ELF-1 (cell line): ENCODE measurements at regions not wholly inside any gene's neighbourhood (a gene's known extent, or its start where the extent isn't known, plus 50 kb on each side); places are given as distances from the start of the nearest gene placed in this dataset.
"Not testable (repeated sequence)": the region's sequence is repeated elsewhere in the genome, so short reads cannot be mapped to it uniquely, and the experiment has no call there.

Source experiments
- DNase-seq: peaks from one replicate; pipeline ENCODE4 v3.0.0-alpha.2; 2016; ENCODE audit warnings: low read depth, low spot score

DNA sequence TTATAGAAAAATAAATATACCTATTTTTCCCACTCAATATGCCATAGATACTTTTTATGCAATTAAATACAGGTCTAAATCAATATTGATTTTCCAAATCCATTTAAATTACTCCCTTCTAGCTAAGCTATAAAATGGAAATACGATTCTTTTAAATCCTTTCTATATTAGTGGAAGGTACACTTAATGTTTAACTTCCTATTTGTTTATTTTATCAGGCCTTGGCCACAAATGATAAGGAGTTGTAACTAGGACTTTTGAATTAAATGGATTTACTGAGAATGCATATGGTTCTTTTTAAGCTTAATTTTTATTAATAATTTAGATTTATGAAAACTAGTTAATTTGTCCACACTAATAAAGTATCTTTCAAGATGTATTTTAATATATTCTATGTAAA lies 517.0 kb upstream of the CHD1 start:
- no peak for DNase-seq

DNA sequence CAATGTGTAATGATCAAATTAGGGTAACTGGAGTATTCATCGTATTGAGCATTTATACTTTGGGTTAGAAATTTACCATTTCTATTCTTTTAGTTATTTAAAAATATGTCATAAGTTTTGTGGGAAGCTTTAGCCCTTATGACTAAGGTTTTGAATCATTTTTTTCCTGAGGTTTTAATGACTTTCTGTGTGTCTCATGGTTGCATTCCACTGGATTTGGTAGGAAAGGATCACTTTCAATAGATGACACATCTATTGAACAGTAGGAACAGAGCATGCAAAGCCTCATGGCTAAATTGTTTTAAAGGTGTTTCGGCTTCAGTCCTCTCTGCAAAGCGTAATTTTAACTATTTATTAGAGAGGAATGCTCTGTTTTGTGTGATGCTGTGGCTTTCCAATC lies 512.4 kb upstream of the CHD1 start:
- no peak for DNase-seq

DNA sequence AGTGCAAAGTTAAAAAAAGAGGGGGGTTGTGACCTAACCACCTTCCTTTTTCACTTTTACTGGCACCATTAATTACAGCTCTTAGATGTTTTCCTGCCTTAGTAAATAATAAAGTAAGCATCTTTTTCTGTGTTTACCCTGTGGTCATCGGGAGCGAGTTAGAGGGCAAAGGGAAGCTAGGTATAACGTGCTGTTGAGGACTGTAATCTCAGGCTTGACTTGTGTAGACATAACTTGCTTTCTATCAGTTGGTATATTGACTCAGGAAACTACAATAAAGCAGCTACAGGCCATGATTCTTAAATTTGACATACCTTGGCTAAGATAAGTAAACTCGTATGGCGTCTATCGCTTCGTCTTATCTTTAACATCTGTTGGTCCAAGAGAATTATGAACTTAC lies 509.8 kb upstream of the CHD1 start:
- no peak for DNase-seq

DNA sequence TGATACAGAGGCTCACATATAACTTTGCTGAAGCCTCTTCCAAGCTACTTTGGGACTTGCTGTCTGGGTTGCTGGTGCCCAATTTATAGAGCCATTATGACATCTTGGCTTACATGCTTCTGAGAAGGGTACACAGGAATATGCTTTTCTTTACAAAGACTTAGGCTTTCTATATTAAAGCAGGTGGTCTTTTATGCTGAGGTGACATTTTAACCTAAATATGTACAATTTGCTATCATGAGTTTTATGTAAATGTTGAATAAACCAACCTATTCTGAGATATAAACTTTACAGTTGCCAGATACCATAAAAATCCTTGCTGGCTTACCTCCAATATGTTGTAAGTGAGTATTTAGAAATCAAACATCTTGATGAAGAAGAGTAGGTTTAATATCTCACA lies 509.2 kb upstream of the CHD1 start:
- DNase-seq: no peak

DNA sequence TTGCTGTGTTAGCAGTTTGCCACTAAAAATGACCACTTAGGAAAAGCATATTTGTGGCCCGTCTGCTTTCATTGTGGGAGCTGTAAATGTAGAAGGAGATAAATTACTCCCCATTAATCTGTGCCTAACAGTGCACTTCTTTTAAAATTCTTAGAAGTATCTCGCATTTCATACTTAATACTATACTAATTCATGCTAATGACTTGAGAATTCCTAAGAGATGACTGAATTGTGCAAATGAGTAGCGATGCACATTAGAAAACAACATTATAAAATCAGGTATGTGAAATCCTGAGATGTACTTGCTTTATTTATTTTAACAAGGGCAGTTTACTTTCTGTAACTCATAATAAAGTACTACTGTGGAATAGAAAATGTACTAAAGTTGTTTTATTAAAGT lies 494.6 kb upstream of the CHD1 start:
- DNase-seq: not testable (repeated sequence)

DNA sequence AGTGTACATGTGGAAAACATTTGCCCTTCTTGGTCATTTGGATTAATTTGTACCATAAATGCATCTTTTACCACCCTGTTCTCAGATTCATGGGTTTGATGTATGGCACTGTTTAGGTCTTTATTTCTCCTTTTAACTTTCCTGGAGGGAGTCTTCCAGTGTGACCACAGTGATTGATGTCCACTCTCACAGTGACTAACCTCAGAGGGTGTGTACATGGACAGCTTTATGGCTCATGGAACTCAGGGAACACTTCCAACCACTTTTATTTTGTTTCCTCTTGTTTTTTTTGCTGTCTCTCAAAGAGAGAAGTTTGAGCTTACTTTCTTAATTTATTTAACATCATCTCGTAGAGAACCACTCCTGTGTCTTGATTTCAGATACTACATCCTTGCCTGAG lies 489.8 kb upstream of the CHD1 start:
- not testable (repeated sequence) for DNase-seq

DNA sequence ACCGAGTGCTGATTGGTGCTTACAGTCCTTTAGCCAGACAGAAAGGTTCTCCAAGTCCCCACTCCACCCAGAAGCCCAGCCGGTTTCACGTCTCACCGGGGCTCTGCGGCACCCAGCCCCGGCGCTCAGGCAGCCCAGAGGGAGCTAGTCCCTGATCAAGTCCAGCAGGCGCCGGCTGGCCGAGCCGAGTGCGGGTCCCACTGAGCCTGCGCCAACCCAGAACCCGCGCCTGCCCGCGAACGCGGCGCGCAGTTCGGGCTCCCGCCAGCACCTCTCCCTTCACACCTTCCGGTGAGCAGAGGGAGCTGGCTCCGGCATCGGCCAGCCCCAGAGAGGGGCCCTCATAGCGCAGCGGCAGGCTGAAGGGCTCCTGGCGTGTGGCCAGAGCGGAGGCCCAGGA lies 481.6 kb upstream of the CHD1 start:
- DNase-seq: peak; percentile 52

DNA sequence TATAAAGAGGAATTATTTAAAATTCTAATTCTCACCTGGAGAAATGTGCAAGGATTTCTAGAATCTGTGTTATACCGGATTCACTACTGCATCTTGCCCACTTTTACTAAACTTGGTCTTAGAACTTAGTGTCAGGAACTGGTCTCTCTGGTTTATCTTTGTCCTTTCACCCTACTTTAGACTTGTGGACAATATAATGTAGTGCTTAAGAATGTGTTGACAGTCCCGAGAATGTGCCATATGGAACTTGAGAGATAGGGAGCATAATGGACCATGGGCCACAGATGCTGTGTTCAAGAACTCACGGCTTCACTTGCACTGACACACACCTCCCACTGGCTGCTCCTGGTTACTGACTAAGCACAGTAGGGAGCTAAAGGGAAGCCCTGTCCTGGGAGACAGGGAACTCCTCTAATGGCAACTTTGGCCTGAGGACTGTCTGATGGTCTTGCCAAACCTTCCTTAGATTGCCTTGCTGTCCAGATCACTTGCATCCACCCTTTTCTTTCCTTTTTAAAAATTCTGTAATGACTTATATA lies 476.0 kb upstream of the CHD1 start:
- not testable (repeated sequence) for DNase-seq

DNA sequence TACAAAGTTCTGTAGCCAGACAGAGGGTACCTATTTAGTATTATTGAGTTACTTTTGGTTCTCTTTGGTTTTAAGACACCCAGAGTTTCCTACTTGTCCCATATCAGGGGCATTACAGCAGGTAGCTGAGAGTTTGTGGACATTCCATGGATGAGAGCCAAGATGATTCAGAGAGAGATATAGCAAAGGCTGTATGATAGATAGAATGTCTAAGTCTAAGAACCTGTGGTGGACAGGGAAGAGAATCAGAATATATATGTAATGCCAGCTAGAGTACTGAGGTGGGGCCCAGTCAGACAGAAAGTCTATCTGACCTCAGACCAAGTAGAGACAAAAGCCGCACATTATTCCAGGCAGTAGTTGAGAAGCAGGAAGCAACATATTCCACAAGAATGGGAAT lies 471.8 kb upstream of the CHD1 start:
- DNase-seq: not testable (repeated sequence)

DNA sequence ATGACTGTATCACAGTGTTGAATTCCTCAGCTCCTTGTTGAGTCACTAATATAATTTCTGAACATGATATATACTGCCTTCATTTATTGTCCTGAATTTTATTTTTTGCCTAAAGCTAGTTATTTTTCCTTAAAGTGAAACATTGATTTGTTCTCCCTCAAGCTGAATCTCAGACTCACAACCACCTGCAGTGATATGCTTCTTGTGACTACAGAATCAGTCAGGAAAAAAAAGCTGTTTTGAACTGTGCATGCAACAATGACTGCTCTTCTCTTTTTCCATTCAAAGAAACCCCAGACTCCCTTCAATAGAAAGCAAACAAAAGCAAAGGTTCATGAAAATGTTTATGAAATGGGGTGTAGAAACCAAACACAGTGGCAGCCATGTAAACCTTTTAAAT lies 470.2 kb upstream of the CHD1 start:
- no peak for DNase-seq

DNA sequence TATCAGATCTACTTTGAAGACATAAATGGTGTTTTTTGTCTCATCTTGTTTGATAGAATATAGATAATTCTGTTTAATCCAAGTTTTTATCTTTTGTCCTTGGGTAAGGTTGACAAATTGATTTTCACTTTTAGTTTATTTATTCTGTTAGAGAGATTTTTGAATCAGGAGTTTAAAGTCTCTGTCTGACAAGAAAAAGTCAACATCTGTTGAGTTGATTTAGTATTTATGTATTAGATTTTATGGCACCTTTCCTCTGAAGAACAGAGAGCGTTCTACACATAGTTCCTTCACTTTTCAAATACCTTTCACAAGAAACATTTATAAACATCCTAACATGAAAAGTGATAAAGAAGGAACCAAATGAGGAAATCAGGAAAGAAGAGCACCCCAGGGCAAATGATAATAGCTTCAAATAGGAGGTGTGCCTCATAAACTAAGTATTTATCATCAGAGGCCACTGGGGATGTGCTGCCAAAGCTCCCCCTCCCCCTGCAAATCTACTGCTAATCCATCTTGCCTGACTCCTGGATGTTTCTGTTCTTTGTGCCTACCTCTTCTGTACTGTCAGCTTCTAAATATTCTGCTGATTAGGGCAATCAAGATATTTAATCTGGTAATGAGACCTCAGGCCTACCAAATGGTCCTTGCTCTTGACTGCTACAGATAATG lies 457.7 kb upstream of the CHD1 start:
- no peak for DNase-seq

DNA sequence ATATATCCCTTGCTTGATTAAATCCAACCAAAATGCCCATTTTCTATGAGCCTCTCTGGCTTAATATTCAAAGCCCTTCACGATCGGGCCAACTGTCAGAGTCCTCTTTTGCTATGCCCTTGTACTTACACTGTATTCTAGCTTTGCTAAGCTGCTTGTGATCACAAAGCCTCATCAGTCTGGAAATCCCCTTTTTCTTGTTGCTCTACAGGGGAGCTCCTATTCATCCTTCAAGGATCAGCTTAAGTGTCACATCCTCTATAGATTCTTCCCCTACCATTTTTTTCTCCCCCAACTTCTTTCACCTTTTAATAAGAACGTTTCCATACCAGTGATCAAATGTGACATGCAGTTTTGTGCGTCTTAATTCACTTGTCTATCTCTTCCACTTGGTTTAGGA lies 450.4 kb upstream of the CHD1 start:
- no peak for DNase-seq

DNA sequence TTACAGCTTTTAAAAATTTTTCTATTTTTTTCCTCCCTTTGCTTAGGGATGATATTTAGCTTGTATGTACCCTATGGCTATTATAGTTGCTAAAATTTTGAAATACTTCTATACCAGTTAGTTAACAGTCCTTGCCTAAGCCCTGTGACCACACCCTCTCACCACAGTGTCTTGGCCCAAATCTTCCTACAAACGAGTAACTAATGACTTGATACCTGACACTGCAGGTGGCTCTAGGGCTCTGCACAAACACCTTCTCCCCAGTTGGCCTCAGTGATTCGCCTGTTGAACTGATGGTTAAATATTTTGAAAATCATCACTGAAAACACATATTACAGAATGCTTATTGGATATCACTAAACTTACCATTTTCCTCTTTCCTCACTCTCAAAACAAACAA lies 449.6 kb upstream of the CHD1 start:
- DNase-seq: no peak

DNA sequence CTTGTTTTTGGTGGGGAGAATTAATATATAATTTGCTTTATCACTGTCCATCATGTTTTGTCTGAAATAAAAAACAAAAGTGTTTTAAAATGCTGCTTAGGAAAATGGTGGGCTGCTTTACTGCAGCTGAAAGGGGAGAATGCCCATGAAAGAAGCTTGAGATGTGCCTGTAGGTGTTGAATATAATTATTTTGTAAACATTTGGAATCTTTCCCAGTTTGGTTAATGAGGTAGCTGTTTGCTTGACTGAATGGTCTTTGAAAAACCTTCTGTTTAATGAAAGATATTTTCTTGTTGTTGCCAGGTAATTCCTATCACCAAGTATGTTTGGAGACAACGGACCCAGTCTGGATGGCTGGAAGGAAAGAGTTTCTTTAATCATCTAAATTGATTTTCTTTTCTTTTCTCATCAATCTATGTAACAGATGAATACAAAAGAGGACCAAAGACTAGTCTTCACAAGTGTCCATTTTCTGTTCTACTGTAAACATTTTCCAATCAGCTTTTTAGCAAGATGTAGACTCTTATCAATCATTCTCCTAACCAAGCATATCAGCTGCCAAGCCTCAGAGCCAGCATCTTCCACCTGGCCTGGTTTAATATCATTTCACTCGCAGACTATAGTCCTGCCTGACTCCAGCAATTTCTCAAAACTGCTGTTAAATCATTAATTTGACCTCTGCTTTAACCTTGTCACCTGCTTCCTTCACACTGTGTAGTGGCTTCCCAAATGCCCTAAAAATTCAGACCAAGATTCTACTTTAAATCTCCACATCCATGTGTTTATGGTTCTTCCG lies 441.2 kb upstream of the CHD1 start:
- DNase-seq: no peak

DNA sequence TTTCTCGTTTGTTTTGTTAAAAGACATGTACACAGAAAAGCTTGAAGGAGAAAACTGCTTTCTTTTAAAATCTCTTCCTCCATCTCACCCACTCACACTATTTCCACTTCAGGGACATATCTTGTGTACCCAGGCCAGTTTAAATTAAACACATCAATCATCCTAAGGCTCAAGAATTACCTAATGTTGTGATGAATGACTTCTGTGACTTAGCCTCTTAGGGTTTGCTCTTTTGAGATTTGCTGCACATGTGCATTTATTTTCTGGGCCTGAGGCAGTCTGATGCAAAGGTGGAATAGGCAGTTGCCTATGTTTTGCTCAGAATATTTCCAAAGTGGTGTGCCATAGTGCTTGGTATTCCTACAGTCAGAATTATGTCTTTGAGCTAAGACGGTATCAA lies 439.9 kb upstream of the CHD1 start:
- no peak for DNase-seq

DNA sequence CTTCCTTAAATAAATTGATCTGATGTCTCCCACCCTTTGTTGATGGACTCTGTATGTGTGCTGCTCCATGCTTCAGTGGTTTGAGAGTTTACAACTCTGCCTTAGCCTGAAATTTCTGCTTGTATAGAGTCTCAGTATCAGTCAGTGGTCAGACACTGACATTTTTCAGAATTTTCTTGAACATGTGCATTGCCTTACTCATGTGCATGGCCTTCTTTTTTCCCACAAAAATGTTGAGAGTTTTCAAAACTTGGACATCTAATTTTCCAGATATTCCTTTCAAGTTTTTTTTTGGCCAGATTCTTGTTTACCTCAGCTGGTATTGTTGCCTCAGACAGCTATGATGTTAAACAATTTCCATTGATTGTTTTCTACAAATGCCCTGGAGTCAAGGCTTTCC lies 427.1 kb upstream of the CHD1 start:
- DNase-seq: no peak

DNA sequence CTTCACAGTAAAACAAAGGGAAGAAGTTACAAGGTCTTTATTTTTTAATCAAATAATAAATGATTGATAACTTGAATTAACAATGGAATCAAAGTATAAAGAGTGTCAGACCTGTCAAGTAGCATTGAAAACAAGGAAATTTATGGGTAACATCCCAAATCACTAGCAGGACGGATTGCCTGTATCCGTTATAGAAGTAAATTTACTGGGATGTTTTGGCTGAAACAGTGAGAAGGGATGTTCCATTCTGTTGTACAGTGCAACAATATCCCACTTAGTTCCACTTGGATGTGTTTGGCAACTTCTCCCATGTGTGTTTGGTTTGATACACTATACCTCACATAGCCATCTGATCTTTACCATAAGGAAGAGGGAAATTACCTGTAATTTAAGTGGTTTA lies 421.0 kb upstream of the CHD1 start:
- DNase-seq: no peak

DNA sequence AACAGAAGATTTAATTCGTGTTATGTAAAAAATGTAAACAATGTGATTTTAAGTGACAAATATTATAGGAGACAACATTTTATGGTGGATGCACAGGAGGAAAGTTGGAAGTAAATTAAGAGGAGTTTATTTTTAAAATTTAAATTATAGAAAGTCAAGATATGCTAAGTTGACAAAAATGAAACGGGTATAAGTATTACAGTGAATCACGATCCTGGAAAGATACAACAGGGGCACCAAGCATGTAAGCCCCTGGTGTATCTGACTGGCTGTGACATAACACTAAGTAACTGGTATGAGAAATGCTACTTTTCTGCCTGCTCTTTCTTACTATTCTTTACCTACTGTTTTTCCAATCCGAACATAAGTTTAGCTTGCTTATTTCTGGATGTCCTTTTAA lies 419.8 kb upstream of the CHD1 start:
- no peak for DNase-seq

DNA sequence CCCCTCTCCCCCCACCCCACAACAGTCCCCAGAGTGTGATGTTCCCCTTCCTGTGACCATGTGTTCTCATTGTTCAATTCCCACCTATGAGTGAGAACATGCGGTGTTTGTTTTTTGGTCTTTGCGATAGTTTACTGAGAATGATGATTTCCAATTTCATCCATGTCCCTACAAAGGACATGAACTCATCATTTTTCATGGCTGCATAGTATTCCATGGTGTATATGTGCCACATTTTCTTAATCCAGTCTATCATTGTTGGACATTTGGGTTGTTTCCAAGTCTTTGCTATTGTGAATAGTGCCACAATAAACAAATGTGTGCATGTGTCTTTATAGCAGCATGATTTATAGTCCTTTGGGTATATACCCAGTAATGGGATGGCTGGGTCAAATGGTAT lies 411.0 kb upstream of the CHD1 start:
- DNase-seq: not testable (repeated sequence)

DNA sequence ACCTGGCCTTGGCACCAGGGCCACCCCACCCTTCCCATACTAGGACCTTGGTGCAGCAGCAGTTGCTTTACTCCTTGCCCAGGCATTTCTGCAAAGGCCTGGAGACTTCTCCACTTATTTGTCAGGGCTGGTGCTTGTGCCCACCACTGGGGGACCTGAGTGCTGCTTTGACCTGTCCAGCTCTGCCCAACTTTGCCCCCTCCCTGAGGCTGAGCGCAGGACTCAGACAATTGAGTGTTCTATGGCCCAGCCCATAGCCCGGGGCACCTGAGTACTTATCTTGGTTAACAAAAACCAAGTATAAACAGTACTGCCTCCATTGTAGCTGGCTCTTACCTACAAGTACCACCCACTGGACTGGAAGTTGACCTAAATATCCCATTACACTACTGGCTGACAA lies 406.1 kb upstream of the CHD1 start:
- DNase-seq: no peak

DNA sequence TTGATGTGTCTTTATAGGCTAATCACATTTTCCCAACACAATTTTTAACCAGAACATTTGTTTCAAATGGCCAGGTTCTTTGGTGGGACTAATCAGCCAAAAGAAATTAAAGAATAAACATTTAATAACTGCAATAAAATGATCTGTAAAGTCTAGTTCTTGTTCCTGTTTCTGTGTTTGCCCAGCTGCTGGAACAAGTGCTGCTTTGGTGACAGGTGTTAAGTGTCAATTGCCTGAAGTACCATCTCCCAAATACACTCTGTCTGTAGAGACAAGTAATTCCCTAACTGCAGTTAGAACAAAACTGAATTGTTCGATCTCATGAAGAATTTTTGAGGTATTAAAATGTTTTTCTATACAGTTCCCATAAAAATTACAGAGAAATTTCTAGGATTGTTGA lies 402.3 kb upstream of the CHD1 start:
- no peak for DNase-seq

DNA sequence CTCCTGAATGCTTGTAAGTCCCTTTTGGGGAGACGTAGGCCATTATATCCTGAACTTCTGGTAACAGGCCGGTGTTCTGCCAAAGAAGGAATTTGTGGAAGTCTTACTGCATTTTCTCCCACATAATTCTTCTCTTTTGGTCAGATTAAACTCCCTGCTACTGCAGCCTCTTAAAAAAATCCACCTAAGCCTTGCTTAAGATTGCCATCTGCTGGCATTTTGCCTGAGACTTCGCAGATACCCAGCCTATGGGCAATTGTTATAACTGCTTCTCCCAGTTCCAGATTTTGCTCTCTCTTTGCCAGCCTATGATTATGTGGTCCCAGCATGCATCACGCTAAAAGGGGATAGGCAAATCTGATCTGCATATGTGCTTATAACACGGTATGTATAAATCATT lies 391.6 kb upstream of the CHD1 start:
- no peak for DNase-seq

DNA sequence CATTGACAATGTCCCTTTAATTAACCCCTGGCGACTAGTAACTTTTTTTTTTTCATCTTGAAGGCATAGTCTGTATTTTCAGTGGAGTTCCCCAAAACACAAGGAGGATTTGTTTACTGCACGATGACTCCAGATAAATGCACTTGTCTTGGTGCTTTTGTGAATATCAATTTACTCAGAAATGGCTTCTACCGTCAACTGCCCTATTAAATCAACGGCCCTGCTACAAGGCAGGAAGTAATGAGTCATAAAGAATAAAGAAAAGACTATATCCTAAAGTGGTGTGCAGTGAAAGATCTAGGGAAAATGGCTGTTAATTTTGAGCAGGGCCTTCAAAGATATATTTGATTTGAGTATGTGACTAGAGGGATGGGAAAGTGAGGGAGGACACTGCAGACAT lies 388.3 kb upstream of the CHD1 start:
- DNase-seq: no peak
